ENCODE measurements at regions not wholly inside any gene's neighbourhood (a gene's known extent, or its start where the extent isn't known, plus 50 kb on each side); places are given as distances from the start of the nearest gene placed in this dataset.
A peak's percentile ranks its signal among the peaks of the same experiment; 100 is the strongest.

- no peak for TF ChIP-seq CTCF (IDR thresholded peaks at IDR 0.05; ENCODE audit: low read depth, low read length)
- peak in 1 of 2 donors; percentile 41 for DNase-seq (ENCODE audit: low read depth in 2 of 2)
- H3K4me3 ChIP-seq (replicated peaks in 1 of 2; ENCODE audit: low read depth in 2 of 2, low read length in 2 of 2), result no peak overlapping the region
These were observed 189.7 kb upstream of the HDAC9 start for GRCh38 chr7:18305866-18306265.

- TF ChIP-seq CTCF (IDR thresholded peaks at IDR 0.05; ENCODE audit: low read depth, low read length), result no peak
- peak in 1 of 2 donors; percentile 5 for DNase-seq (ENCODE audit: low read depth in 2 of 2)
- H3K4me3 ChIP-seq (replicated peaks in 1 of 2; ENCODE audit: low read depth in 2 of 2, low read length in 2 of 2), result no peak overlapping the region
These were observed 188.9 kb upstream of the HDAC9 start for GRCh38 chr7:18306696-18307095.

GRCh38 chr7:18308938-18309337 is 186.6 kb upstream of the HDAC9 start:
- no peak overlapping the region for H3K4me3 ChIP-seq (replicated peaks in 1 of 2; ENCODE audit: low read depth in 2 of 2, low read length in 2 of 2)
- TF ChIP-seq CTCF (IDR thresholded peaks at IDR 0.05; ENCODE audit: low read depth, low read length), result no peak
- no peak for DNase-seq (ENCODE audit: low read depth in 2 of 2)

DNA sequence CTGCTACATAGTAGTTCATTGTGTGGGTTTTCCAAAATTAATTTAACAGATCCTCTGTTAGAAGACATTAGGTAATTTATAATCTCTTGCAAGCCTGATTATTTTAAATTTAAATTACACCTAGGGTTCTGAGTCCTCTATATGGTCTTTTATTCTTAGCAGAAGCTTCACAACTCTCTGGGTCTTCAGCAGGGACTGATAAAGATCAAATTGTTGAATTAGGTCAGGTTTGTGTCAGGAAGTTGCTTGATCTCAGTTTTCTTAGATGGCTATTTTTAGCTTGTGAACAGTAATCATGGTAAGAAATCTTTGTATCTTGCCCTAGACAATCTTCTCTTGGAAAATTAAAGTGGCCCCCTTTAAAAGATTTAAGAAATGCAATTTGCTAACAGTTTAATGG is 183.1 kb upstream of the HDAC9 start:
- TF ChIP-seq CTCF (IDR thresholded peaks at IDR 0.05; ENCODE audit: low read depth, low read length), result no peak
- DNase-seq (ENCODE audit: low read depth in 2 of 2), result no peak
- no peak overlapping the region for H3K4me3 ChIP-seq (replicated peaks in 1 of 2; ENCODE audit: low read depth in 2 of 2, low read length in 2 of 2)

DNA sequence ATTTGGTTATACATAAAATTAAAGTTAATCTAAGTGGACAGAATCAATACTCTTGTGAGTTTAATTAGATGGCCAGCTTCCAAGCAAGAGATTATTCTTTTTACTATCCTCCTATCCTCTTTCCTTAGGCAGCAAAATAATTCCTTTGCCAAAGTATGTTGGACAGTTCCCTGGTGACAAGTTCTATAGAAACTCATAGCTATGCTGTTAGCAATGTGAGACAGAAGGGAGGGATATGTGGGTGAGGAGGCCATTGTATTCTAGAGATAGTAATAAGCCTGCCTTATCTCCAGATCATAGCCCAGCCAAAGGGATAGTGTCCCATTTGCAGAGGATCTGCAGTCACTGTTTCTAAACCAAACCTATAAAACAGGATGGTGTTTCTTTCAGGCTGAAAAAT is 181.6 kb upstream of the HDAC9 start:
- TF ChIP-seq CTCF (IDR thresholded peaks at IDR 0.05; ENCODE audit: low read depth, low read length), result no peak
- no peak overlapping the region for H3K4me3 ChIP-seq (replicated peaks in 1 of 2; ENCODE audit: low read depth in 2 of 2, low read length in 2 of 2)
- peak in 1 of 2 donors; percentile 8 for DNase-seq (ENCODE audit: low read depth in 2 of 2)

DNA sequence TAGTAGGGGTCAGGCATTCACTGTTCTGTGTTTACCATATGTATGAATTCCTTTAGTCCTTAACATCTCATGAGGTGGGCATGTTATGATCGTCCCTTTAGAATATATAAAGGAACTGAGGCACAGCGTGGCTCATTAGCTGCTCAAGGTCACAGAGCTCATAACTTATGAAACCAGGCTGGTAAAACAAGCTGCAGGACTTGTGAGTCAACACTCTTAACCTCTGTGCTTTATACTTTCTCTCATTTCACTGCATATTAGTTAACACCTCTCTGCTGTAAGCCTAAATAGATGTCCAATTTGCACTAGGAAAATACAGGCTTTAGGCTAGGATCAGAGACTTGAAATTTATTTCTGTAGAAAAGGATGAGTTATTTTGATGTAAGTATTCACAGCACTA is 180.3 kb upstream of the HDAC9 start:
- no peak for DNase-seq (ENCODE audit: low read depth in 2 of 2)
- no peak overlapping the region for H3K4me3 ChIP-seq (replicated peaks in 1 of 2; ENCODE audit: low read depth in 2 of 2, low read length in 2 of 2)
- no peak for TF ChIP-seq CTCF (IDR thresholded peaks at IDR 0.05; ENCODE audit: low read depth, low read length)

DNA sequence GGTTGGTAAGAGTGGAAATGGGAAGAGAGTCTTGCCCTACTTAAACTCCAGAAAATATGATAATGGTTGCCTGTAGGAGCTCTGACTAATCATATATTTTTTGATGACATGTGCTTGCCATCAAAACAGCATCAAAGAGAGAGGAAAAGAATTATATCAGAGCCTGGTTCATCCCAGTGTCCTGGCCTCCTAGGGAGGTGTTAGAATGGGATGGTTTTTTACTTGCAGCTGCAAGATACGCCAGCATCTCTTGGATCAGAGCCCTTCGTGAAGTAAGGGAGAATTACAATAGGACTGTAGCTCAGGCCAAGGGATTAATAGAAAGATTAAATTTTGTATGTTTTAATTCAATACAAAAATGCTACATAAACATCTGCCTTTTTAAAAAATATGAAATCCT is 177.6 kb upstream of the HDAC9 start:
- DNase-seq (ENCODE audit: low read depth in 2 of 2), result peak in 1 of 2 donors; percentile 0
- no peak for TF ChIP-seq CTCF (IDR thresholded peaks at IDR 0.05; ENCODE audit: low read depth, low read length)
- H3K4me3 ChIP-seq (replicated peaks in 1 of 2; ENCODE audit: low read depth in 2 of 2, low read length in 2 of 2), result no peak overlapping the region

All from cardiac fibroblast (primary cell).